ENCODE measurements at regions not wholly inside any gene's neighbourhood (a gene's known extent, or its start where the extent isn't known, plus 50 kb on each side); places are given as distances from the start of the nearest gene placed in this dataset.

- DNase-seq (ENCODE audit: insufficient read length) (no peak), FAIRE-seq (no peak)
- TF ChIP-seq POLR2AphosphoS5 (IDR thresholded peaks at IDR 0.05; ENCODE audit: low read depth, low read length), result no peak
- no peak for TF ChIP-seq TAF1 (IDR thresholded peaks at IDR 0.05; ENCODE audit: borderline replicate concordance, low read depth, low read length)
- TF ChIP-seq POLR2A (IDR thresholded peaks at IDR 0.05; ENCODE audit: low read depth, low read length), result no peak
These were observed 553.9 kb downstream of the ZNF804A start for GRCh38 chr2:185152186-185152585.

- no peak for TF ChIP-seq POLR2AphosphoS5 (IDR thresholded peaks at IDR 0.05; ENCODE audit: low read depth, low read length)
- TF ChIP-seq TAF1 (IDR thresholded peaks at IDR 0.05; ENCODE audit: borderline replicate concordance, low read depth, low read length), result no peak
- TF ChIP-seq POLR2A (IDR thresholded peaks at IDR 0.05; ENCODE audit: low read depth, low read length), result no peak
These were observed 563.4 kb downstream of the ZNF804A start for GRCh38 chr2:185161701-185162100.

GRCh38 chr2:185174353-185174752 is 564.3 kb upstream of the FSIP2 start:
- TF ChIP-seq POLR2A (IDR thresholded peaks at IDR 0.05; ENCODE audit: low read depth, low read length), result no peak
- TF ChIP-seq POLR2AphosphoS5 (IDR thresholded peaks at IDR 0.05; ENCODE audit: low read depth, low read length), result no peak
- TF ChIP-seq TAF1 (IDR thresholded peaks at IDR 0.05; ENCODE audit: borderline replicate concordance, low read depth, low read length), result no peak
- DNase-seq (ENCODE audit: insufficient read length) (no peak), FAIRE-seq (no peak)

More at GRCh38 chr2:185161701-185162100, 563.4 kb downstream of the ZNF804A start:
- no peak for FAIRE-seq
- no peak for DNase-seq (ENCODE audit: insufficient read length)

GRCh38 chr2:185179743-185180142 is 558.9 kb upstream of the FSIP2 start:
- TF ChIP-seq TAF1 (IDR thresholded peaks at IDR 0.05; ENCODE audit: borderline replicate concordance, low read depth, low read length) (no peak), POLR2A (IDR thresholded peaks at IDR 0.05; ENCODE audit: low read depth, low read length) (no peak), POLR2AphosphoS5 (IDR thresholded peaks at IDR 0.05; ENCODE audit: low read depth, low read length) (no peak)
- no peak for FAIRE-seq
- DNase-seq (ENCODE audit: insufficient read length), result no peak

GRCh38 chr2:185181901-185182300 is 556.7 kb upstream of the FSIP2 start:
- TF ChIP-seq POLR2A (IDR thresholded peaks at IDR 0.05; ENCODE audit: low read depth, low read length) (no peak), POLR2AphosphoS5 (IDR thresholded peaks at IDR 0.05; ENCODE audit: low read depth, low read length) (no peak), TAF1 (IDR thresholded peaks at IDR 0.05; ENCODE audit: borderline replicate concordance, low read depth, low read length) (no peak)
- no peak for FAIRE-seq
- DNase-seq (ENCODE audit: insufficient read length), result no peak

GRCh38 chr2:185185044-185185443 is 553.6 kb upstream of the FSIP2 start:
- DNase-seq (ENCODE audit: insufficient read length) (no peak), FAIRE-seq (no peak)
- TF ChIP-seq POLR2A (IDR thresholded peaks at IDR 0.05; ENCODE audit: low read depth, low read length) (no peak), POLR2AphosphoS5 (IDR thresholded peaks at IDR 0.05; ENCODE audit: low read depth, low read length) (no peak), TAF1 (IDR thresholded peaks at IDR 0.05; ENCODE audit: borderline replicate concordance, low read depth, low read length) (no peak)

- TF ChIP-seq TAF1 (IDR thresholded peaks at IDR 0.05; ENCODE audit: borderline replicate concordance, low read depth, low read length) (no peak), POLR2AphosphoS5 (IDR thresholded peaks at IDR 0.05; ENCODE audit: low read depth, low read length) (no peak), POLR2A (IDR thresholded peaks at IDR 0.05; ENCODE audit: low read depth, low read length) (no peak)
- no peak for DNase-seq (ENCODE audit: insufficient read length)
- FAIRE-seq, result no peak
These were observed 551.2 kb upstream of the FSIP2 start for GRCh38 chr2:185187421-185187820.

GRCh38 chr2:185188656-185189055 is 549.9 kb upstream of the FSIP2 start:
- TF ChIP-seq TAF1 (IDR thresholded peaks at IDR 0.05; ENCODE audit: borderline replicate concordance, low read depth, low read length) (no peak), POLR2AphosphoS5 (IDR thresholded peaks at IDR 0.05; ENCODE audit: low read depth, low read length) (no peak), POLR2A (IDR thresholded peaks at IDR 0.05; ENCODE audit: low read depth, low read length) (no peak)
- FAIRE-seq (no peak), DNase-seq (ENCODE audit: insufficient read length) (no peak)

GRCh38 chr2:185201063-185201462 is 537.5 kb upstream of the FSIP2 start:
- TF ChIP-seq POLR2AphosphoS5 (IDR thresholded peaks at IDR 0.05; ENCODE audit: low read depth, low read length) (no peak), POLR2A (IDR thresholded peaks at IDR 0.05; ENCODE audit: low read depth, low read length) (no peak), TAF1 (IDR thresholded peaks at IDR 0.05; ENCODE audit: borderline replicate concordance, low read depth, low read length) (no peak)
- no peak for FAIRE-seq
- no peak for DNase-seq (ENCODE audit: insufficient read length)

GRCh38 chr2:185202381-185202780 is 536.2 kb upstream of the FSIP2 start:
- no peak for DNase-seq (ENCODE audit: insufficient read length)
- FAIRE-seq, result no peak
- TF ChIP-seq TAF1 (IDR thresholded peaks at IDR 0.05; ENCODE audit: borderline replicate concordance, low read depth, low read length), result no peak
- TF ChIP-seq POLR2A (IDR thresholded peaks at IDR 0.05; ENCODE audit: low read depth, low read length), result no peak
- TF ChIP-seq POLR2AphosphoS5 (IDR thresholded peaks at IDR 0.05; ENCODE audit: low read depth, low read length), result no peak

- TF ChIP-seq POLR2AphosphoS5 (IDR thresholded peaks at IDR 0.05; ENCODE audit: low read depth, low read length), result no peak
- TF ChIP-seq TAF1 (IDR thresholded peaks at IDR 0.05; ENCODE audit: borderline replicate concordance, low read depth, low read length), result no peak
- no peak for TF ChIP-seq POLR2A (IDR thresholded peaks at IDR 0.05; ENCODE audit: low read depth, low read length)
- FAIRE-seq (no peak), DNase-seq (ENCODE audit: insufficient read length) (no peak)
These were observed 535.6 kb upstream of the FSIP2 start for GRCh38 chr2:185202945-185203528.

GRCh38 chr2:185208261-185208660 is 530.3 kb upstream of the FSIP2 start:
- DNase-seq (ENCODE audit: insufficient read length) (no peak), FAIRE-seq (no peak)
- TF ChIP-seq POLR2AphosphoS5 (IDR thresholded peaks at IDR 0.05; ENCODE audit: low read depth, low read length), result no peak
- TF ChIP-seq POLR2A (IDR thresholded peaks at IDR 0.05; ENCODE audit: low read depth, low read length), result no peak
- no peak for TF ChIP-seq TAF1 (IDR thresholded peaks at IDR 0.05; ENCODE audit: borderline replicate concordance, low read depth, low read length)

Measured in GM12892 (cell line).